BJ (cell line): ENCODE measurements at regions not wholly inside any gene's neighbourhood (a gene's known extent, or its start where the extent isn't known, plus 50 kb on each side); places are given as distances from the start of the nearest gene placed in this dataset.

Experiments used
- CTCF ChIA-PET: fragments of 350-600 bp; formaldehyde crosslinking; extraction: SDS; loops from one replicate; lab custom pipeline; 2021; ENCODE audit warnings: antibody characterized with exemption, inconsistent platforms; lab: Yijun Ruan, JAX
- POLR2A ChIA-PET: fragments of 300-600 bp; sonication (Branson Sonifier 250); formaldehyde crosslinking; extraction: SDS; loops from one replicate; lab custom pipeline; 2021; ENCODE audit warnings: antibody characterized with exemption; lab: Charles Lee
- DNase-seq: peaks from one replicate; pipeline ENCODE4 v3.0.0-alpha.2; 2011; ENCODE audit warnings: low read depth
- H3K27me3 ChIP-seq: 2 replicates; pipeline ENCODE4 v1.6.0; 2011; ENCODE audit warnings: low read length; ENCODE audit not compliant: control insufficient read depth, insufficient read depth
- H3K36me3 ChIP-seq: 2 replicates; pipeline ENCODE4 v1.5.1; 2011; ENCODE audit warnings: low read length; ENCODE audit not compliant: control insufficient read depth, insufficient read depth
- H3K4me3 ChIP-seq: 2 replicates; pipeline ENCODE4 v1.5.1; 2011; ENCODE audit warnings: low read depth, mild to moderate bottlenecking, control low read depth, low read length
- CTCF ChIP-seq: IDR thresholded peaks from 2 replicates; pipeline ENCODE4 v1.5.1; 2011; ENCODE audit warnings: low read depth, mild to moderate bottlenecking, control low read depth, inconsistent platforms, low read length, moderate library complexity; ENCODE audit not compliant: insufficient read depth

GRCh38 chr17:72411124-72411563, 290.3 kb downstream of the SOX9 start:
- CTCF ChIA-PET: interaction anchor here (1.8 kb wide), 1 partner anchor 129 kb away, joined by 5 read pairs; no protein-coding TSS in a partner anchor
- Histone ChIP-seq H3K36me3 (no peaks in the 10 kb centered on the region), H3K27me3 (no peaks in the 10 kb centered on the region), H3K4me3 (no peak overlapping the region)
- no peak for DNase-seq
- TF ChIP-seq CTCF: no peak
- POLR2A ChIA-PET: no interaction called here

GRCh38 chr17:72412650-72413076, 291.8 kb downstream of the SOX9 start:
- ChIA-PET POLR2A (no interaction called here), CTCF (no interaction called here)
- no peak for DNase-seq
- no peak for TF ChIP-seq CTCF
- H3K36me3 ChIP-seq: no peaks in the 10 kb centered on the region
- H3K27me3 ChIP-seq: no peaks in the 10 kb centered on the region
- H3K4me3 ChIP-seq: no peak overlapping the region

- no peak for DNase-seq
- ChIA-PET POLR2A (no interaction called here), CTCF (no interaction called here)
- no peaks in the 10 kb centered on the region for H3K27me3 ChIP-seq
- no peak for TF ChIP-seq CTCF
- no peak overlapping the region for H3K4me3 ChIP-seq
- no peaks in the 10 kb centered on the region for H3K36me3 ChIP-seq
Observed at GRCh38 chr17:72413077-72414031, 292.5 kb downstream of the SOX9 start.

GRCh38 chr17:72414032-72414396, 293.2 kb downstream of the SOX9 start:
- TF ChIP-seq CTCF: no peak
- Histone ChIP-seq H3K36me3 (no peaks in the 10 kb centered on the region), H3K4me3 (no peak overlapping the region), H3K27me3 (no peaks in the 10 kb centered on the region)
- POLR2A ChIA-PET: no interaction called here
- CTCF ChIA-PET: no interaction called here
- no peak for DNase-seq

GRCh38 chr17:72414967-72415853, 294.4 kb downstream of the SOX9 start:
- H3K36me3 ChIP-seq: no peaks in the 10 kb centered on the region
- H3K27me3 ChIP-seq: no peaks in the 10 kb centered on the region
- H3K4me3 ChIP-seq: no peak overlapping the region
- DNase-seq: no peak
- no peak for TF ChIP-seq CTCF
- ChIA-PET POLR2A (no interaction called here), CTCF (interaction anchor here (0.7 kb wide), 1 partner anchor 9 kb away, joined by 3 read pairs; no protein-coding TSS in a partner anchor)
